ENCODE measurements at regions not wholly inside any gene's neighbourhood (a gene's known extent, or its start where the extent isn't known, plus 50 kb on each side); places are given as distances from the start of the nearest gene placed in this dataset.

DNA sequence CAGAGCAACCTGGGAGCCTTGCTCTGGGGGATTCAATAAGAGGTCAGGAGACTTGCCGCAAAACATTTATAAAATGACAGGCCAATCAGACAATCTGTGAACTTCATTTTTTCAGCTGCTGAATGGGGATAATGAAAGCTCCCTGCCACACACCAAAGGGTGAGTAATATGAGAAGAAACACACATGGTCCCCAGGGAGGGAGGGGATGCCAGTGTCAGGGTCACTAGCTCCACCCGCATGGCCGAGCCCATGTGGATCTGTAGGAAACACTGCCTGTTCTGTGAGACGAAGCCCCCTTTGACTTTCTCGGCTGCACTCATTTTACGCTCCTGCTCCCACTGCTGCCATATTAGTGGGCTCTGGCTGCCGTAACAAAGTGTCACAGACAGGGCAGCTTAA lies 521.0 kb upstream of the RAB6C start:
- H2AFZ ChIP-seq (ENCODE audit: control insufficient read depth, low read length), result no peak overlapping the region
- TF ChIP-seq, protein P1, sequence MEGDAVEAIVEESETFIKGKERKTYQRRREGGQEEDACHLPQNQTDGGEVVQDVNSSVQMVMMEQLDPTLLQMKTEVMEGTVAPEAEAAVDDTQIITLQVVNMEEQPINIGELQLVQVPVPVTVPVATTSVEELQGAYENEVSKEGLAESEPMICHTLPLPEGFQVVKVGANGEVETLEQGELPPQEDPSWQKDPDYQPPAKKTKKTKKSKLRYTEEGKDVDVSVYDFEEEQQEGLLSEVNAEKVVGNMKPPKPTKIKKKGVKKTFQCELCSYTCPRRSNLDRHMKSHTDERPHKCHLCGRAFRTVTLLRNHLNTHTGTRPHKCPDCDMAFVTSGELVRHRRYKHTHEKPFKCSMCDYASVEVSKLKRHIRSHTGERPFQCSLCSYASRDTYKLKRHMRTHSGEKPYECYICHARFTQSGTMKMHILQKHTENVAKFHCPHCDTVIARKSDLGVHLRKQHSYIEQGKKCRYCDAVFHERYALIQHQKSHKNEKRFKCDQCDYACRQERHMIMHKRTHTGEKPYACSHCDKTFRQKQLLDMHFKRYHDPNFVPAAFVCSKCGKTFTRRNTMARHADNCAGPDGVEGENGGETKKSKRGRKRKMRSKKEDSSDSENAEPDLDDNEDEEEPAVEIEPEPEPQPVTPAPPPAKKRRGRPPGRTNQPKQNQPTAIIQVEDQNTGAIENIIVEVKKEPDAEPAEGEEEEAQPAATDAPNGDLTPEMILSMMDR (optimal IDR thresholded peaks at IDR 0.05 in 1 of 3, IDR thresholded peaks at IDR 0.05 in 1 of 3, conservative IDR thresholded peaks at IDR 0.05 in 1 of 3; ENCODE audit: extremely low read depth in 1 of 3, insufficient read depth in 2 of 3, low read length in 3 of 3), result no peak
- no peak for TF ChIP-seq EZH2 (IDR thresholded peaks at IDR 0.05; ENCODE audit: low read length)
- no peaks in the 10 kb centered on the region for H3K79me2 ChIP-seq (ENCODE audit: control insufficient read depth, insufficient read depth, low read length)
- FAIRE-seq (no peak), DNase-seq (ENCODE audit: low read depth, low spot score) (no peak)
- H3K4me2 ChIP-seq (ENCODE audit: control insufficient read depth, extremely low read depth, insufficient read depth, low read depth, low read length), result no peak overlapping the region
- H3K36me3 ChIP-seq (ENCODE audit: control insufficient read depth in 2 of 2, extremely low read depth in 1 of 2, insufficient read depth in 2 of 2, low read length in 2 of 2), result no peaks in the 10 kb centered on the region
- no peaks in the 10 kb centered on the region for H4K20me1 ChIP-seq (ENCODE audit: control insufficient read depth, extremely low read depth, insufficient read depth, low read length)
- dilution Hi-C loops (cut with MboI; ENCODE audit: extremely low pct_ligation_motif_present, low sequenced_read_pairs), result no loop called here
- H3K9me1 ChIP-seq (ENCODE audit: control insufficient read depth, extremely low read depth, insufficient read depth, low read length), result no peaks in the 10 kb centered on the region
- H3K27ac ChIP-seq (ENCODE audit: control insufficient read depth, insufficient read depth, low read length), result no peak overlapping the region
- no peaks in the 10 kb centered on the region for H3K27me3 ChIP-seq (ENCODE audit: control insufficient read depth, extremely low read depth, insufficient read depth, low read length)
- H3K4me3 ChIP-seq (ENCODE audit: control insufficient read depth in 2 of 3, extremely low read depth in 1 of 3, insufficient read depth in 2 of 3, low read depth in 1 of 3, low read length in 3 of 3), result no peak overlapping the region
- H3K4me1 ChIP-seq (ENCODE audit: control insufficient read depth, extremely low read depth, insufficient read depth, low read length), result no peaks in the 10 kb centered on the region
- H3K9ac ChIP-seq (ENCODE audit: control insufficient read depth, extremely low read depth, insufficient read depth, low read length), result no peak overlapping the region
- no peaks in the 10 kb centered on the region for H3K9me3 ChIP-seq (ENCODE audit: control insufficient read depth, low read depth, low read length)

DNA sequence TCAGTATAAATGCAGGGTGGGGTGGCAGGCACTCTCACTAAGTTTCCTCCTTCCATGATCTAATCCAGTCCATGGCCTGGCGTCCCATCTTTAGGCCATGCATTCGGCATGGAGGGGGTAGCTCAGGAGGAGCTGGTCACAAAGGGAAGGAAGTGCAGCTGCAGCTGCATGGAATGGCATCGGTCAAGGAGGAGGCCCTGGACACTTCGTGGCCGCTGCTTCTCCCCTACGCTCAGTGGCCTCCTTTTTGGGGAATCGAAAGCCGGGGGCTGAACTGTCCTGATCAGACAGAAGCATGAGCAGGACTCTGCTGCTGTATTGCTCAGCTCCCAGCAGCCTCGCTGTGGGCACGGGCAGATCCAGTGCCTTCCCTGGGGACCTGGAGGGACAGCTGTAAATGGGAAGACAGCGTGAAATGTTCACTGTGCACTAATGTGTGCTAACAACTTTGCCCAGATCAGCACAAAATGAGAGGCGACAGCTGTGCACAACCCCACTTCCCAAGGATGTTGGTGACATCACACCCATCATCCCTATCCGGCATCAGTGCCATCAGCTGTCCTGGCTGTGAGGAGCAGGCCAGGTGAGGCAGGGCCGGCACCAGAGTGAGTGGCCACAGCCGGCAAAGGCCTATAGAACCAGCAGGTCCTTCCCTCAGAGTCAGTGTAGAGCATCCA lies 520.1 kb upstream of the RAB6C start:
- Histone ChIP-seq H3K4me3 (ENCODE audit: control insufficient read depth in 2 of 3, extremely low read depth in 1 of 3, insufficient read depth in 2 of 3, low read depth in 1 of 3, low read length in 3 of 3) (no peak overlapping the region), H4K20me1 (ENCODE audit: control insufficient read depth, extremely low read depth, insufficient read depth, low read length) (no peaks in the 10 kb centered on the region), H2AFZ (ENCODE audit: control insufficient read depth, low read length) (no peak overlapping the region), H3K36me3 (ENCODE audit: control insufficient read depth in 2 of 2, extremely low read depth in 1 of 2, insufficient read depth in 2 of 2, low read length in 2 of 2) (no peaks in the 10 kb centered on the region), H3K27me3 (ENCODE audit: control insufficient read depth, extremely low read depth, insufficient read depth, low read length) (no peaks in the 10 kb centered on the region), H3K9ac (ENCODE audit: control insufficient read depth, extremely low read depth, insufficient read depth, low read length) (no peak overlapping the region), H3K4me1 (ENCODE audit: control insufficient read depth, extremely low read depth, insufficient read depth, low read length) (no peaks in the 10 kb centered on the region), H3K4me2 (ENCODE audit: control insufficient read depth, extremely low read depth, insufficient read depth, low read depth, low read length) (no peak overlapping the region), H3K27ac (ENCODE audit: control insufficient read depth, insufficient read depth, low read length) (no peak overlapping the region), H3K9me3 (ENCODE audit: control insufficient read depth, low read depth, low read length) (no peaks in the 10 kb centered on the region), H3K79me2 (ENCODE audit: control insufficient read depth, insufficient read depth, low read length) (no peaks in the 10 kb centered on the region), H3K9me1 (ENCODE audit: control insufficient read depth, extremely low read depth, insufficient read depth, low read length) (no peaks in the 10 kb centered on the region)
- TF ChIP-seq, protein P1 (optimal IDR thresholded peaks at IDR 0.05 in 1 of 3, IDR thresholded peaks at IDR 0.05 in 1 of 3, conservative IDR thresholded peaks at IDR 0.05 in 1 of 3; ENCODE audit: extremely low read depth in 1 of 3, insufficient read depth in 2 of 3, low read length in 3 of 3), result no peak
- TF ChIP-seq EZH2 (IDR thresholded peaks at IDR 0.05; ENCODE audit: low read length), result no peak
- dilution Hi-C loops (cut with MboI; ENCODE audit: extremely low pct_ligation_motif_present, low sequenced_read_pairs), result no loop called here
- FAIRE-seq (no peak), DNase-seq (ENCODE audit: low read depth, low spot score) (no peak)
